OCI-LY7 (cell line): ENCODE measurements at regions not wholly inside any gene's neighbourhood (a gene's known extent, or its start where the extent isn't known, plus 50 kb on each side); places are given as distances from the start of the nearest gene placed in this dataset.

Experiments
- CTCF ChIP-seq: fragments of 200-600 bp; sonication (generic); conservative IDR thresholded peaks from 2 replicates; pipeline ENCODE4 v1.5.1; 2014; ENCODE audit warnings: mild to moderate bottlenecking, antibody characterized with exemption, low read length, moderate library complexity, mixed read lengths
- EZH2phosphoT487 ChIP-seq: fragments of 200-600 bp; sonication (generic); IDR thresholded peaks from 2 replicates; pipeline ENCODE4 v1.6.1; 2018; ENCODE audit warnings: low read depth, borderline replicate concordance, mild to moderate bottlenecking, mixed run types, antibody characterized with exemption, low read length, moderate library complexity, mixed read lengths

GRCh38 chr13:79825959-79826358, 345.0 kb downstream of the NDFIP2 start:
- TF ChIP-seq EZH2phosphoT487 (no peak), CTCF (no peak)
